Neural cell (in vitro differentiated cells): ENCODE measurements at regions not wholly inside any gene's neighbourhood (a gene's known extent, or its start where the extent isn't known, plus 50 kb on each side); places are given as distances from the start of the nearest gene placed in this dataset.

Source experiments
- CTCF ChIP-seq: fragments of 450-650 bp; IDR thresholded peaks from 2 replicates; pipeline ENCODE4 v1.5.1; 2014; ENCODE audit warnings: antibody characterized with exemption, mild to moderate bottlenecking, moderate library complexity; ENCODE audit not compliant: poor library complexity, severe bottlenecking
- EP300 ChIP-seq: fragments of 450-650 bp; conservative IDR thresholded peaks from 2 replicates; pipeline ENCODE4 v1.6.1; 2014; ENCODE audit warnings: antibody characterized with exemption, mild to moderate bottlenecking, moderate library complexity; ENCODE audit not compliant: poor library complexity, severe bottlenecking
- EZH2 ChIP-seq: fragments of 200-600, 300-800 bp; shearing (Covaris generic), sonication (generic); IDR thresholded peaks from 2 replicates; pipeline ENCODE4 v1.6.1; 2014; ENCODE audit warnings: antibody characterized with exemption, low read length, borderline replicate concordance, mild to moderate bottlenecking; ENCODE audit not compliant: insufficient read depth, poor library complexity, severe bottlenecking
- MXI1 ChIP-seq: fragments of 450-650 bp; conservative IDR thresholded peaks from 2 replicates; pipeline ENCODE4 v1.6.1; 2014; ENCODE audit warnings: antibody characterized with exemption, mild to moderate bottlenecking; ENCODE audit not compliant: poor library complexity, severe bottlenecking
- POLR2AphosphoS5 ChIP-seq: IDR thresholded peaks from 2 replicates; pipeline ENCODE4 v1.6.1; 2012
- TAF1 ChIP-seq: IDR thresholded peaks from 2 replicates; pipeline ENCODE4 v1.6.1; 2012; ENCODE audit warnings: low read depth
- TF ChIP-seq, protein P1 (sequence below): IDR thresholded peaks from 2 replicates; pipeline ENCODE4 v1.6.1; 2012; ENCODE audit warnings: borderline replicate concordance

- no peak for TF ChIP-seq CTCF
- TF ChIP-seq, protein P1, sequence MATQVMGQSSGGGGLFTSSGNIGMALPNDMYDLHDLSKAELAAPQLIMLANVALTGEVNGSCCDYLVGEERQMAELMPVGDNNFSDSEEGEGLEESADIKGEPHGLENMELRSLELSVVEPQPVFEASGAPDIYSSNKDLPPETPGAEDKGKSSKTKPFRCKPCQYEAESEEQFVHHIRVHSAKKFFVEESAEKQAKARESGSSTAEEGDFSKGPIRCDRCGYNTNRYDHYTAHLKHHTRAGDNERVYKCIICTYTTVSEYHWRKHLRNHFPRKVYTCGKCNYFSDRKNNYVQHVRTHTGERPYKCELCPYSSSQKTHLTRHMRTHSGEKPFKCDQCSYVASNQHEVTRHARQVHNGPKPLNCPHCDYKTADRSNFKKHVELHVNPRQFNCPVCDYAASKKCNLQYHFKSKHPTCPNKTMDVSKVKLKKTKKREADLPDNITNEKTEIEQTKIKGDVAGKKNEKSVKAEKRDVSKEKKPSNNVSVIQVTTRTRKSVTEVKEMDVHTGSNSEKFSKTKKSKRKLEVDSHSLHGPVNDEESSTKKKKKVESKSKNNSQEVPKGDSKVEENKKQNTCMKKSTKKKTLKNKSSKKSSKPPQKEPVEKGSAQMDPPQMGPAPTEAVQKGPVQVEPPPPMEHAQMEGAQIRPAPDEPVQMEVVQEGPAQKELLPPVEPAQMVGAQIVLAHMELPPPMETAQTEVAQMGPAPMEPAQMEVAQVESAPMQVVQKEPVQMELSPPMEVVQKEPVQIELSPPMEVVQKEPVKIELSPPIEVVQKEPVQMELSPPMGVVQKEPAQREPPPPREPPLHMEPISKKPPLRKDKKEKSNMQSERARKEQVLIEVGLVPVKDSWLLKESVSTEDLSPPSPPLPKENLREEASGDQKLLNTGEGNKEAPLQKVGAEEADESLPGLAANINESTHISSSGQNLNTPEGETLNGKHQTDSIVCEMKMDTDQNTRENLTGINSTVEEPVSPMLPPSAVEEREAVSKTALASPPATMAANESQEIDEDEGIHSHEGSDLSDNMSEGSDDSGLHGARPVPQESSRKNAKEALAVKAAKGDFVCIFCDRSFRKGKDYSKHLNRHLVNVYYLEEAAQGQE: no peak
- TF ChIP-seq EZH2: no peak
- no peak for TF ChIP-seq MXI1
- TF ChIP-seq POLR2AphosphoS5: no peak
- no peak for TF ChIP-seq EP300
- TF ChIP-seq TAF1: no peak
Observed at GRCh38 chr14:42642787-42643186, 1036.1 kb downstream of the LRFN5 start.
